Stimulated activated CD4-positive, alpha-beta T cell treated with anti-CD3 and anti-CD28 coated beads, Interleukin-1b, Interleukin-23, amount 100 ng/mL, for 1 hour (primary cell): ENCODE measurements at regions not wholly inside any gene's neighbourhood (a gene's known extent, or its start where the extent isn't known, plus 50 kb on each side); places are given as distances from the start of the nearest gene placed in this dataset.

Experiments
- DNase-seq, 2 donors: peaks; one replicate each; pipeline ENCODE4 v3.0.0-alpha.2; 2020; ENCODE audit warnings: low read depth in 2 of 2

- no peak for DNase-seq
Observed at GRCh38 chr5:52392321-52392720, 395.4 kb upstream of the ITGA1 start.

GRCh38 chr5:52409835-52410234, 377.9 kb upstream of the ITGA1 start:
- no peak for DNase-seq

- DNase-seq: no peak
Observed at GRCh38 chr5:52419357-52419756, 368.4 kb upstream of the ITGA1 start.

GRCh38 chr5:52427615-52428014, 360.1 kb upstream of the ITGA1 start:
- DNase-seq: no peak

- no peak for DNase-seq
Observed at GRCh38 chr5:52428977-52429489, 358.7 kb upstream of the ITGA1 start.

- no peak for DNase-seq
Observed at GRCh38 chr5:52441768-52442167, 345.9 kb upstream of the ITGA1 start.

GRCh38 chr5:52443187-52443586, 344.5 kb upstream of the ITGA1 start:
- DNase-seq: no peak

GRCh38 chr5:52448111-52448510, 339.6 kb upstream of the ITGA1 start:
- DNase-seq: no peak

- no peak for DNase-seq
Observed at GRCh38 chr5:52449516-52449915, 338.2 kb upstream of the ITGA1 start.

GRCh38 chr5:52452098-52452497, 335.6 kb upstream of the ITGA1 start:
- no peak for DNase-seq

- no peak for DNase-seq
Observed at GRCh38 chr5:52453176-52453575, 334.5 kb upstream of the ITGA1 start.

GRCh38 chr5:52455920-52456319, 331.8 kb upstream of the ITGA1 start:
- no peak for DNase-seq

- no peak for DNase-seq
Observed at GRCh38 chr5:52457810-52458209, 329.9 kb upstream of the ITGA1 start.

GRCh38 chr5:52466113-52466512, 321.6 kb upstream of the ITGA1 start:
- DNase-seq: no peak

- no peak for DNase-seq
Observed at GRCh38 chr5:52466749-52467520, 320.8 kb upstream of the ITGA1 start.

- no peak for DNase-seq
Observed at GRCh38 chr5:52468976-52469375, 318.7 kb upstream of the ITGA1 start.

GRCh38 chr5:52469420-52469819, 318.3 kb upstream of the ITGA1 start:
- DNase-seq: no peak

- DNase-seq: no peak
Observed at GRCh38 chr5:52469835-52470234, 317.9 kb upstream of the ITGA1 start.

GRCh38 chr5:52476346-52476745, 311.4 kb upstream of the ITGA1 start:
- DNase-seq: no peak

- DNase-seq: no peak
Observed at GRCh38 chr5:52481201-52481600, 306.5 kb upstream of the ITGA1 start.

GRCh38 chr5:52481851-52482250, 305.9 kb upstream of the ITGA1 start:
- no peak for DNase-seq

- no peak for DNase-seq
Observed at GRCh38 chr5:52491071-52491787, 296.5 kb upstream of the ITGA1 start.

- DNase-seq: no peak
Observed at GRCh38 chr5:52491818-52492217, 295.9 kb upstream of the ITGA1 start.
